OCI-LY1 (cell line): ENCODE measurements at regions not wholly inside any gene's neighbourhood (a gene's known extent, or its start where the extent isn't known, plus 50 kb on each side); places are given as distances from the start of the nearest gene placed in this dataset.

Experiments
- CTCF ChIP-seq: fragments of 200-600 bp; sonication (generic), shearing (Covaris generic); IDR thresholded peaks from 2 replicates; pipeline ENCODE4 v1.5.1; 2017; ENCODE audit warnings: mild to moderate bottlenecking, antibody characterized with exemption, low read length, moderate library complexity, mixed read lengths
- EZH2 ChIP-seq: fragments of 200-600 bp; sonication (generic), shearing (Covaris generic); IDR thresholded peaks from 2 replicates; pipeline ENCODE4 v1.8.0; 2017; ENCODE audit warnings: borderline replicate concordance, mixed run types, mild to moderate bottlenecking, antibody characterized with exemption, low read length, moderate library complexity, mixed read lengths

GRCh38 chr3:187918081-187918644 lies 172.9 kb upstream of the BCL6 start:
- TF ChIP-seq CTCF (no peak), EZH2 (no peak)
